CD14-positive monocyte (primary cell): ENCODE measurements at regions not wholly inside any gene's neighbourhood (a gene's known extent, or its start where the extent isn't known, plus 50 kb on each side); places are given as distances from the start of the nearest gene placed in this dataset.

Source experiments
- DNase-seq, 3 donors: peaks; one replicate each; pipeline ENCODE4 v3.0.0-alpha.2; 2011 to 2022
- H2AFZ ChIP-seq: 2 replicates; pipeline ENCODE4 v1.6.0; 2012; ENCODE audit warnings: mild to moderate bottlenecking, low read depth, low read length, inconsistent platforms; ENCODE audit not compliant: insufficient read depth, poor library complexity, severe bottlenecking
- H3K27ac ChIP-seq, 2 donors: 1 replicate in 1 of 2; 2 replicates in 1 of 2; pipeline ENCODE4 v1.5.1; 2012 to 2013; ENCODE audit warnings: low read length in 2 of 2, control low read depth in 1 of 2, inconsistent platforms in 1 of 2, low read depth in 1 of 2, mild to moderate bottlenecking in 1 of 2
- H3K27me3 ChIP-seq, 2 donors: one replicate each; pipeline versions ENCODE4 v1.6.0 to v1.6.1; 2011 to 2013; ENCODE audit warnings: low read length in 2 of 2; ENCODE audit not compliant: control insufficient read depth in 2 of 2, insufficient read depth in 2 of 2
- H3K36me3 ChIP-seq, 2 donors: replicated peaks in 1 of 2; 1 replicate in 1 of 2; 2 replicates in 1 of 2; pipeline versions ENCODE4 v1.5.1 to v1.6.1; 2012 to 2013; ENCODE audit warnings: low read length in 2 of 2, control low read depth in 1 of 2, inconsistent platforms in 1 of 2, mild to moderate bottlenecking in 1 of 2; ENCODE audit not compliant: insufficient read depth in 2 of 2, control insufficient read depth in 1 of 2
- H3K4me1 ChIP-seq, 2 donors: 1 replicate in 1 of 2; 2 replicates in 1 of 2; pipeline versions ENCODE4 v1.5.1 to v1.6.1; 2012 to 2013; ENCODE audit warnings: low read length in 2 of 2, control low read depth in 1 of 2, inconsistent platforms in 1 of 2, mild to moderate bottlenecking in 1 of 2, moderate library complexity in 1 of 2; ENCODE audit not compliant: insufficient read depth in 2 of 2, control insufficient read depth in 1 of 2
- H3K4me2 ChIP-seq: replicated peaks from 2 replicates; pipeline ENCODE3; 2012; ENCODE audit warnings: low read length, moderate library complexity, mild to moderate bottlenecking; ENCODE audit not compliant: poor library complexity, severe bottlenecking; ENCODE audit errors: extremely low read depth
- H3K4me3 ChIP-seq, 3 experiments: fragments of 200-600 bp in 1 of 3; sonication (generic) in 1 of 3; replicated peaks in 1 of 3; 1 replicate in 2 of 3; 2 replicates in 1 of 3; pipeline ENCODE4 v1.5.1; 2011 to 2013; ENCODE audit warnings: low read length in 3 of 3, mild to moderate bottlenecking in 3 of 3, control low read depth in 2 of 3, low read depth in 2 of 3, inconsistent platforms in 1 of 3, moderate library complexity in 1 of 3
- H3K79me2 ChIP-seq: 2 replicates; pipeline ENCODE4 v1.6.0; 2012; ENCODE audit warnings: mild to moderate bottlenecking, control low read depth, inconsistent platforms, low read length, moderate library complexity; ENCODE audit not compliant: insufficient read depth
- H3K9ac ChIP-seq: 2 replicates; pipeline ENCODE4 v1.6.0; 2017; ENCODE audit warnings: low read length, mild to moderate bottlenecking; ENCODE audit not compliant: insufficient read depth, poor library complexity, severe bottlenecking
- H3K9me3 ChIP-seq, 2 donors: replicated peaks in 1 of 2; 1 replicate in 1 of 2; 2 replicates in 1 of 2; pipeline versions ENCODE4 v1.5.1 to v1.6.1; 2012 to 2013; ENCODE audit warnings: low read length in 2 of 2, control low read depth in 1 of 2; ENCODE audit not compliant: control insufficient read depth in 1 of 2, insufficient read depth in 1 of 2
- H4K20me1 ChIP-seq: 2 replicates; pipeline ENCODE4 v1.6.0; 2012; ENCODE audit warnings: mild to moderate bottlenecking, low read length, control low read depth, moderate library complexity; ENCODE audit not compliant: insufficient read depth
- H3K27ac Mint-ChIP-seq, 7 donors: one replicate each; pipeline ENCODE4 v1.8.0; 2020; ENCODE audit warnings: mild to moderate bottlenecking in 7 of 7, mixed read lengths in 7 of 7, moderate library complexity in 6 of 7, inconsistent platforms in 2 of 7
- H3K27me3 Mint-ChIP-seq, 3 donors: one replicate each; pipeline ENCODE4 v1.8.0; 2021 to 2022; ENCODE audit warnings: low read depth in 3 of 3, mild to moderate bottlenecking in 3 of 3, mixed read lengths in 3 of 3, moderate library complexity in 3 of 3, inconsistent platforms in 1 of 3
- H3K36me3 Mint-ChIP-seq, 2 donors: one replicate each; pipeline ENCODE4 v1.8.0; 2020; ENCODE audit warnings: mixed read lengths in 2 of 2, inconsistent platforms in 1 of 2, mild to moderate bottlenecking in 1 of 2
- H3K4me1 Mint-ChIP-seq: one replicate; pipeline ENCODE4 v1.8.0; 2020; ENCODE audit warnings: mild to moderate bottlenecking, mixed read lengths
- H3K4me3 Mint-ChIP-seq, 2 donors: one replicate each; pipeline ENCODE4 v1.8.0; 2020; ENCODE audit warnings: mild to moderate bottlenecking in 2 of 2, mixed read lengths in 2 of 2, moderate library complexity in 1 of 2
- H3K9me3 Mint-ChIP-seq, 7 donors: one replicate each; pipeline ENCODE4 v1.8.0; 2020 to 2022; ENCODE audit warnings: mixed read lengths in 7 of 7, mild to moderate bottlenecking in 6 of 7, moderate library complexity in 6 of 7, inconsistent platforms in 2 of 7
- WGBS: methylation state at CpG from one replicate; pipeline ENCODE4 v1.1.5; 2013; ENCODE audit warnings: missing lambda C conversion rate; ENCODE audit not compliant: insufficient coverage; 5-methylcytosine and 5-hydroxymethylcytosine counted together
- intact Hi-C, 2 donors: fragments of 100-400 bp; cut with micrococcal nuclease; formaldehyde crosslinking; loops; one replicate each; pipeline versions ENCODE4 v1.15.0 to v1.15.1; 2023
- TF ChIP-seq, protein P1 (sequence below): fragments of 200-600 bp; IDR thresholded peaks from one replicate; pipeline ENCODE4 v1.8.0; 2022; ENCODE audit warnings: antibody characterized with exemption, mild to moderate bottlenecking

DNA sequence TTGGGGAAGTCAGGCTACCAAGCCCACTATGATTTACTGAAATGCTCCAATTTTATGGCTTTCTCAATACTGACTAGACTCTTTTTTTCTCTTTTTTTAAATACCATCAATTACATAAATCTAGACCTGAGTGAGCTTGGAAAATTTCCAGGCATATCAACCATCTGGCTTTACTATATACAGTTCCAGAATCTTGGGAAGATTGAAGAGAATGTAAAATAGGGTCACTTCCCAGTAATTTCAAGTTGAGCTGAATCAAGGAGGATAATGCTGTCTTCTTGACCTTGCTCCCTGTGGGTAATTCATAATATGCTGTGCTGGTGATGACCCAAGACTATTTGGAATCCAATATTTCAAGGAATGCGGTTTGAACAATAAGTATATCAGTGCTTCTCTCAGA lies 108.1 kb downstream of the MAP3K21 start:
- Histone ChIP-seq H3K9ac (no peak overlapping the region), H3K4me3 (no peak overlapping the region), H4K20me1 (no peaks in the 10 kb centered on the region), H3K27me3 (no peaks in the 10 kb centered on the region), H3K27ac (no peak overlapping the region), H3K9me3 (no peaks in the 10 kb centered on the region), H3K4me2 (no peak overlapping the region), H2AFZ (no peak overlapping the region), H3K4me1 (no peaks in the 10 kb centered on the region), H3K36me3 (no peaks in the 10 kb centered on the region), H3K79me2 (no peaks in the 10 kb centered on the region)
- no CpG with 5 or more reads among the region's 1 CpG for WGBS
- DNase-seq = no peak
- Mint-ChIP-seq H3K9me3 (peaks cover 0 to 3% (median 0%) of the 10 kb centered on the region in 7 donors), H3K36me3 (no peaks in the 10 kb centered on the region), H3K27me3 (peaks cover 0 to 5% (median 3%) of the 10 kb centered on the region in 3 donors), H3K27ac (no peak overlapping the region), H3K4me3 (no peak overlapping the region), H3K4me1 (no peaks in the 10 kb centered on the region)
- intact Hi-C loops = no loop called here
- TF ChIP-seq, protein P1, sequence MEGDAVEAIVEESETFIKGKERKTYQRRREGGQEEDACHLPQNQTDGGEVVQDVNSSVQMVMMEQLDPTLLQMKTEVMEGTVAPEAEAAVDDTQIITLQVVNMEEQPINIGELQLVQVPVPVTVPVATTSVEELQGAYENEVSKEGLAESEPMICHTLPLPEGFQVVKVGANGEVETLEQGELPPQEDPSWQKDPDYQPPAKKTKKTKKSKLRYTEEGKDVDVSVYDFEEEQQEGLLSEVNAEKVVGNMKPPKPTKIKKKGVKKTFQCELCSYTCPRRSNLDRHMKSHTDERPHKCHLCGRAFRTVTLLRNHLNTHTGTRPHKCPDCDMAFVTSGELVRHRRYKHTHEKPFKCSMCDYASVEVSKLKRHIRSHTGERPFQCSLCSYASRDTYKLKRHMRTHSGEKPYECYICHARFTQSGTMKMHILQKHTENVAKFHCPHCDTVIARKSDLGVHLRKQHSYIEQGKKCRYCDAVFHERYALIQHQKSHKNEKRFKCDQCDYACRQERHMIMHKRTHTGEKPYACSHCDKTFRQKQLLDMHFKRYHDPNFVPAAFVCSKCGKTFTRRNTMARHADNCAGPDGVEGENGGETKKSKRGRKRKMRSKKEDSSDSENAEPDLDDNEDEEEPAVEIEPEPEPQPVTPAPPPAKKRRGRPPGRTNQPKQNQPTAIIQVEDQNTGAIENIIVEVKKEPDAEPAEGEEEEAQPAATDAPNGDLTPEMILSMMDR = no peak

DNA sequence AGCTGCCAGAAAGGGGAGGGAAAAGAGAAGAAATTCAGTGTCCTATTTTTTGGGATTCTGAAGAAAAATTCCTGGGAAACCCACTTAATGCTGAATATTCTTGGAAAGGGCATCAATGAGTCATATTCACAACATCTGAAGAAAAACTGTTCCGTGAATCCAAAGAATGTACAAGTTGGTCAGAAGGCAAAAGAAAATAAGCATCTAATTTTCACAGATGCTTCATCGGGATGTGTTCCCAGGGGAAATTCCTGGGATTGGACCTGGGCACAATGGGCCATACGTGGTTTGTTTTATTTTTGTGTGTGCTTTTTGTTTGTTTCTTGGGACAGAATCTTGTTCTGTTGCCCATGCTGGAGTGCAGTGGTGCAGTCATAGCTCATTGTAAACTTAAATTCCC lies 112.2 kb downstream of the MAP3K21 start:
- H3K9me3 ChIP-seq = no peaks in the 10 kb centered on the region
- H3K36me3 ChIP-seq = no peaks in the 10 kb centered on the region
- no peaks in the 10 kb centered on the region for H3K36me3 Mint-ChIP-seq
- H3K27ac Mint-ChIP-seq = no peak overlapping the region
- H2AFZ ChIP-seq = no peak overlapping the region
- TF ChIP-seq, protein P1 = no peak
- no peaks in the 10 kb centered on the region for H3K4me1 ChIP-seq
- no peak overlapping the region for H3K4me3 Mint-ChIP-seq
- H4K20me1 ChIP-seq = no peaks in the 10 kb centered on the region
- H3K27ac ChIP-seq = no peak overlapping the region
- H3K4me2 ChIP-seq = no peak overlapping the region
- 97% methylated on average over 3 of the region's 3 CpGs for WGBS
- H3K4me3 ChIP-seq = no peak overlapping the region
- no peak overlapping the region for H3K9ac ChIP-seq
- DNase-seq = no peak
- H3K27me3 ChIP-seq = no peaks in the 10 kb centered on the region
- peaks cover 0 to 1% (median 0%) of the 10 kb centered on the region in 7 donors for H3K9me3 Mint-ChIP-seq
- intact Hi-C loops = no loop called here
- no peaks in the 10 kb centered on the region for H3K4me1 Mint-ChIP-seq
- no peaks in the 10 kb centered on the region for H3K79me2 ChIP-seq
- H3K27me3 Mint-ChIP-seq = peaks cover 0 to 6% (median 5%) of the 10 kb centered on the region in 3 donors
